ENCODE measurements at regions not wholly inside any gene's neighbourhood (a gene's known extent, or its start where the extent isn't known, plus 50 kb on each side); places are given as distances from the start of the nearest gene placed in this dataset.

DNA sequence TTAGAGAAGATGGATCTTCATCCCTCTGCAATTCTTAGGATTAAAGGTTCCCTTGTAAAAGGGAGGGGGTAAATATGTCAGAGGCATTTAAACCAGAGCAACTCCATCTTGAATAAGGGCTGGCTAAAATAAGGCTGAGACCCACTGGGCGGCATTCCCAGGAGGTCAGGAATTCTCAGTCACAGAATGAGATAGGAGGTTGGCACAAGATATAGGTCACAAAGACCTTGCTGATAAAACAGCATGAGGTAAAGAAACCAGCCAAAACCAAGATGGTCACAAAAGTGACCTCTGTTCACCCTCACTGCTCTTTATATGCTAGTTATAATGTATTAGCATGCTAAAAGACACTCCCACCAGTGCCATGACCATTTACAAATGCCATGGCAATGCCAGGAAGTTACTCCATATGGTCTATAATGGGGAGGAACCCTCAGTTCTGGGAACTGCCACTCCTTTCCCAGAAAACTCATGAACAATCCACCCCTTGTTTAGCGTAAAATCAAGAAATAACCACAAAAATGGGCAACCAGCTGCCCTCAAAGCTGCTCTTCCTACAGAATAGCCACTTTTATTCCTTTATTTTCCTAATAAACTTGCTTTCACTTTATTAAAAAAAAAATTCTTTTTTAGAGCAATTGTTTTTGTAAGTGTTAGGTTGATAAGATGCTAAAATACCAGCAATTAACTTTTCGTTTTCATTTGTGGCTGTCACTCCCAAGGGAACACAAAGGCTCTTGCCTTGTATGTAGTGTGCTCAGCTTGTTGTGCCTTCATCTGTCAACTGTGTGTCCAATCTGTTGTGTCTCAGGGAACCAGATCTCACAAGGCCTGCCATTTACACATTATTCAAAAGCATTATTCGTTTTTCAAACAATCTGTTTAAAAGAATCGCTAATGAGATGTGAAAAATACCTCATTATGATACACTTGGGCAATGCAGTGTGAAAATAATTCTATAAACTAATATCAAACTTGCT, 205.2 kb upstream of the RGPD4 start:
- H3T11ph ChIP-seq (ENCODE audit: low read length), result no peak overlapping the region
- no peaks in the 10 kb centered on the region for H3K4me1 Mint-ChIP-seq
- WGBS (ENCODE audit: extremely low coverage, insufficient read length, low lambda C conversion rate), result no CpG with 5 or more reads among the region's 5 CpGs
- H4K5ac ChIP-seq (ENCODE audit: insufficient read length, low read depth, low read length), result no peak overlapping the region
- no peak overlapping the region for H3K4me3 Mint-ChIP-seq
- no peaks in the 10 kb centered on the region for H4K20me1 ChIP-seq (ENCODE audit: control insufficient read depth, insufficient read depth, insufficient read length)
- no peak overlapping the region for H3K4me2 ChIP-seq (ENCODE audit: insufficient read depth, insufficient read length, low read length)
- no peak overlapping the region for H2AK5ac ChIP-seq (ENCODE audit: insufficient read length, low read length)
- H3K18ac ChIP-seq (ENCODE audit: insufficient read length, low read depth, low read length), result no peak overlapping the region
- no peak overlapping the region for H4K8ac ChIP-seq (replicated peaks; ENCODE audit: insufficient read length, low read depth, low read length)
- H2BK12ac ChIP-seq (ENCODE audit: insufficient read length, low read depth, low read length), result no peak overlapping the region
- no peak for DNase-seq
- H2BK20ac ChIP-seq (ENCODE audit: low read depth, low read length, poor library complexity, severe bottlenecking), result no peak overlapping the region
- no peak overlapping the region for H2BK5ac ChIP-seq (ENCODE audit: insufficient read length, low read length)
- no peaks in the 10 kb centered on the region for H3K27me3 Mint-ChIP-seq (ENCODE audit: low read depth)
- peaks cover 26% of the 10 kb centered on the region for H3K9me3 ChIP-seq (ENCODE audit: control insufficient read depth, low read depth, low read length)
- H3K36me3 Mint-ChIP-seq (ENCODE audit: insufficient read depth in 1 of 3, low read depth in 3 of 3), result peaks cover 11 to 30% (median 21%) of the 10 kb centered on the region in 3 experiments; a peak in 6 of 7 replicates
- H2BK120ac ChIP-seq (ENCODE audit: low read depth, low read length, poor library complexity, severe bottlenecking), result no peak overlapping the region
- no peaks in the 10 kb centered on the region for H3K79me2 ChIP-seq (ENCODE audit: insufficient read depth, low read length)
- no peak overlapping the region for H2BK15ac ChIP-seq (ENCODE audit: low read depth, low read length)
- no peak overlapping the region for H4K91ac ChIP-seq (ENCODE audit: insufficient read length, low read depth, low read length)
- TF ChIP-seq, protein P1, sequence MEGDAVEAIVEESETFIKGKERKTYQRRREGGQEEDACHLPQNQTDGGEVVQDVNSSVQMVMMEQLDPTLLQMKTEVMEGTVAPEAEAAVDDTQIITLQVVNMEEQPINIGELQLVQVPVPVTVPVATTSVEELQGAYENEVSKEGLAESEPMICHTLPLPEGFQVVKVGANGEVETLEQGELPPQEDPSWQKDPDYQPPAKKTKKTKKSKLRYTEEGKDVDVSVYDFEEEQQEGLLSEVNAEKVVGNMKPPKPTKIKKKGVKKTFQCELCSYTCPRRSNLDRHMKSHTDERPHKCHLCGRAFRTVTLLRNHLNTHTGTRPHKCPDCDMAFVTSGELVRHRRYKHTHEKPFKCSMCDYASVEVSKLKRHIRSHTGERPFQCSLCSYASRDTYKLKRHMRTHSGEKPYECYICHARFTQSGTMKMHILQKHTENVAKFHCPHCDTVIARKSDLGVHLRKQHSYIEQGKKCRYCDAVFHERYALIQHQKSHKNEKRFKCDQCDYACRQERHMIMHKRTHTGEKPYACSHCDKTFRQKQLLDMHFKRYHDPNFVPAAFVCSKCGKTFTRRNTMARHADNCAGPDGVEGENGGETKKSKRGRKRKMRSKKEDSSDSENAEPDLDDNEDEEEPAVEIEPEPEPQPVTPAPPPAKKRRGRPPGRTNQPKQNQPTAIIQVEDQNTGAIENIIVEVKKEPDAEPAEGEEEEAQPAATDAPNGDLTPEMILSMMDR (conservative IDR thresholded peaks at IDR 0.05), result no peak
- H3K23me2 ChIP-seq (ENCODE audit: insufficient read length, low read depth, low read length, poor library complexity, severe bottlenecking), result no peaks in the 10 kb centered on the region
- H3K9ac ChIP-seq (ENCODE audit: extremely low read depth, insufficient read length, low read length), result no peak overlapping the region
- H3K14ac ChIP-seq (ENCODE audit: insufficient read depth, low read length), result no peak overlapping the region
- H3K27ac Mint-ChIP-seq, result no peak overlapping the region
- peaks cover 49 to 66% of the 10 kb centered on the region in 2 experiments for H3K9me3 Mint-ChIP-seq
- H2AFZ ChIP-seq (ENCODE audit: low read length), result no peak overlapping the region
- no peaks in the 10 kb centered on the region for H3K79me1 ChIP-seq (ENCODE audit: insufficient read depth, low read depth, low read length, poor library complexity, severe bottlenecking)
- no peak overlapping the region for H3K23ac ChIP-seq (ENCODE audit: insufficient read length, low read depth, low read length)
- no peak overlapping the region for H3K4ac ChIP-seq (ENCODE audit: low read depth, low read length)
- no peaks in the 10 kb centered on the region for H3K27me3 ChIP-seq (ENCODE audit: insufficient read depth, low read length)
- no peak overlapping the region for H3K27ac ChIP-seq (ENCODE audit: insufficient read length, low read depth, low read length)
- no peak overlapping the region for H3K56ac ChIP-seq (ENCODE audit: insufficient read length, low read depth, low read length)
- no peaks in the 10 kb centered on the region for H3K4me1 ChIP-seq (ENCODE audit: insufficient read depth, low read length)

Measured in H9 (cell line).